LNCAP (cell line): ENCODE measurements at regions not wholly inside any gene's neighbourhood (a gene's known extent, or its start where the extent isn't known, plus 50 kb on each side); places are given as distances from the start of the nearest gene placed in this dataset.

Source experiments
- TF ChIP-seq, protein P1 (sequence below): fragments of 450-650 bp; IDR thresholded peaks from 2 replicates; pipeline ENCODE4 v1.5.1; 2017; ENCODE audit warnings: mild to moderate bottlenecking

DNA sequence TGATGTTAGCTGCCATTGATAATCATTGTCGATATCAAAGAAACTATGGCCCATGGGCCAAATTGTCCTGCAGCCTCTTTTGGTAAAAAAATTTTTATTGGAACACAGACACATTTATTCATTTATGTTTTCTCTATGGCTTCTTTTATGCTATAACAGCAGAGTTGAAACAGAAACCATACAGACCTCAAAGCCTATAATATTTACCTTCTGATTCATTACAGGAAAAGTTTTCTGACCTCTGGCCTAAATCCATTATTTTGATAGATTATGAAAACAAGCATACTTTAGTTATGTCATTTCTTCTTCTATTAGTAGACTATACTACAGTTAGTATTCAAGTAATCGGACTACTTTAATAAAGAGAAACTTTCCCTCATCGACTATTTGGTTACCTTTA, 349.7 kb upstream of the GALNT5 start:
- TF ChIP-seq, protein P1, sequence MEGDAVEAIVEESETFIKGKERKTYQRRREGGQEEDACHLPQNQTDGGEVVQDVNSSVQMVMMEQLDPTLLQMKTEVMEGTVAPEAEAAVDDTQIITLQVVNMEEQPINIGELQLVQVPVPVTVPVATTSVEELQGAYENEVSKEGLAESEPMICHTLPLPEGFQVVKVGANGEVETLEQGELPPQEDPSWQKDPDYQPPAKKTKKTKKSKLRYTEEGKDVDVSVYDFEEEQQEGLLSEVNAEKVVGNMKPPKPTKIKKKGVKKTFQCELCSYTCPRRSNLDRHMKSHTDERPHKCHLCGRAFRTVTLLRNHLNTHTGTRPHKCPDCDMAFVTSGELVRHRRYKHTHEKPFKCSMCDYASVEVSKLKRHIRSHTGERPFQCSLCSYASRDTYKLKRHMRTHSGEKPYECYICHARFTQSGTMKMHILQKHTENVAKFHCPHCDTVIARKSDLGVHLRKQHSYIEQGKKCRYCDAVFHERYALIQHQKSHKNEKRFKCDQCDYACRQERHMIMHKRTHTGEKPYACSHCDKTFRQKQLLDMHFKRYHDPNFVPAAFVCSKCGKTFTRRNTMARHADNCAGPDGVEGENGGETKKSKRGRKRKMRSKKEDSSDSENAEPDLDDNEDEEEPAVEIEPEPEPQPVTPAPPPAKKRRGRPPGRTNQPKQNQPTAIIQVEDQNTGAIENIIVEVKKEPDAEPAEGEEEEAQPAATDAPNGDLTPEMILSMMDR = no peak

DNA sequence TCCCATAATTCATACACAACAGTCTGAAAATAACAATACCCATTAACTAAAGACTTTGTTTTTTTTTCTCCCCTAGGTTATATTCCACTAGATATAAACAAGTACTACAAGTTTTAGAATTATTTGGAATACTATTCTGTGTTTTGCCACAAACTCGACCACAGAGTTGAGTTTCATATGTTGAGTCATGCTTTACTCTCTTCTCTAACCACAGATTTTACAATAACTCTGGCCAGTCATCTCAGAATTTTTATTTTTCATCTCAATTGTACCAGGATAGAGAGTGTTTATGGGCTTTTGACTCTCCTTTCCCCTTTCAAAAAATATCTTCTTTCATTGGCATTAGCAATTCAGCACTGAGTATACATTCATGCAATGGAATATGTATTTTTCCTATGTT, 348.7 kb upstream of the GALNT5 start:
- TF ChIP-seq, protein P1 = no peak

- TF ChIP-seq, protein P1 = no peak
Measured at GRCh38 chr2:156909983-156910382, 347.5 kb upstream of the GALNT5 start.

- TF ChIP-seq, protein P1 = no peak
Measured at GRCh38 chr2:156915332-156915731, 342.2 kb upstream of the GALNT5 start.

- TF ChIP-seq, protein P1 = no peak
Measured at GRCh38 chr2:156918410-156918809, 339.1 kb upstream of the GALNT5 start.

DNA sequence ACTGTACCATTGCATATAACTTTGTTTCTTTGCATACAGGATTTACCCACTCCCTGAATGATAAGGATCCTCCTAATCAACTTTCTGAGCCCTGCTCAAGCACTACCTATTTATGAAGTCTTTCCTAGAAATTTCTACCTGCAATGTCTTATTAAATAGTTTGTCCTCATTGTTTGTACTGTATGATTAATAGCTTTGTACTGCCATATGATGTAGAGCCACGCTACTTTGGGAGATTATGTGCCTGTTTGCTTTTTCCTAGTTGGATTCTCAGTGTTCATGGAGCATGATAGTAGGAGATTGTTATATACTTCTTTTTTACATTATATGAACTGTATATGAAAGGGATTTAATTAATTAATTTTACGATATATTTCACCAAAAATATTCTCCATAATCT, 327.1 kb upstream of the GALNT5 start:
- TF ChIP-seq, protein P1 = no peak

DNA sequence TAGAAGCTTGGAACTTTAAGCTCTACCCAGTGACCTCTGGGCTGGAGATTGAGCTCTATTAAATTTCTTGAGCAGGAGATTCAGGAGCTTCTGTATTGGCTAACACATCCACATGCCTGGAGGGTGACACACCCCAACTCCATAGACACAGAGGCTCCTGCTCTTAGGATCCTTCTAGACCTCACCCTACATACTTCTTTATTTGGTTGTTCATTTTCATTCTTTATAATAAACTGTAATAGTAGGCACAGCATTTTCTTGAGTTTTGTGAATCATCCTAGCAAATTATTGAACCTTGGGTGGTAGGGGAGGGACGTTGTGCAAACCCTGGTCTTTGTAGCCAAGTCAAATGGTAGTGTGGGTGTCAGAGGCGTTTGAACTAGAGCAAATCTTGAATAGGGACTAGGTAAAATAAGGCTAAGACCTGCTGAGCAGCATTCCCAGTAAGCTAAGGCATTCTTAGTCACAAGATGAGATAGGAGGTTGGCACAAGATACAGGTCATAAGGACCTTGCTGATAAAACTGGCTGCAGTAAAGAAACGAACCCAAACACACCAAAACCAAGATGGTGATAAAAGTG, 323.8 kb upstream of the GALNT5 start:
- TF ChIP-seq, protein P1 = no peak

DNA sequence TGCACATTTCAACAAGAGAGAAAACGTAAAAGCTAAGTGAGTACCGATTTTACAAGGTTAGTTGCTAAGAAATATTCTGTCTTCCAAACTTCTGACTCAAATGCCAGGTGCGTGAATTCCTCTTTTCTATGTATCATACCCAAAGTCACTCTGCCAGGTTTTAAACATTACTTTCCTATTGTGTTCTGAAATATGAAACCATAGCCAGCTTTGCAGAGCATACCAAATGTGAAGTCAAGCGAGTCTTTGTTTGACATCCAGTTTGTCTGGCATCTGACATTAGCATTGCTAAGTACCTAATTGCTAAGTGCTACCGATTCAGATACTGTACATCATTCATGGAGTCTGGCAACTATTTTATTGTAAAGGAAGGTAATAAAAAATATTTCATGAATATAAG, 321.9 kb upstream of the GALNT5 start:
- TF ChIP-seq, protein P1 = no peak
